Ramos (cell line): ENCODE measurements at regions not wholly inside any gene's neighbourhood (a gene's known extent, or its start where the extent isn't known, plus 50 kb on each side); places are given as distances from the start of the nearest gene placed in this dataset.
"Not testable (repeated sequence)": the region's sequence is repeated elsewhere in the genome, so short reads cannot be mapped to it uniquely, and the experiment has no call there.

Experiments
- in situ Hi-C: fragments of 300-500 bp; cut with MboI; formaldehyde crosslinking; loops from one replicate; pipeline ENCODE4 v1.14.3; 2022; ENCODE audit warnings: low sequenced_read_pairs; ENCODE audit not compliant: unreplicated experiment

- in situ Hi-C loops: no loop called here
Measured at GRCh38 chr3:26049951-26050350, 260.1 kb downstream of the OXSM start.

GRCh38 chr3:26050776-26051175 lies 260.9 kb downstream of the OXSM start:
- in situ Hi-C loops: no loop called here

- in situ Hi-C loops: no loop called here
Measured at GRCh38 chr3:26058901-26059321, 269.0 kb downstream of the OXSM start.

- in situ Hi-C loops: no loop called here
Measured at GRCh38 chr3:26061947-26062346, 272.1 kb downstream of the OXSM start.

GRCh38 chr3:26064297-26064696 lies 274.4 kb downstream of the OXSM start:
- in situ Hi-C loops: no loop called here

- in situ Hi-C loops: no loop called here
Measured at GRCh38 chr3:26068890-26069289, 279.0 kb downstream of the OXSM start.

GRCh38 chr3:26070854-26071253 lies 281.0 kb downstream of the OXSM start:
- in situ Hi-C loops: no loop called here

GRCh38 chr3:26074080-26074479 lies 284.2 kb downstream of the OXSM start:
- in situ Hi-C loops: no loop called here

- in situ Hi-C loops: no loop called here
Measured at GRCh38 chr3:26078539-26078938, 288.6 kb downstream of the OXSM start.

- in situ Hi-C loops: no loop called here
Measured at GRCh38 chr3:26081166-26081565, 291.3 kb downstream of the OXSM start.

- in situ Hi-C loops: no loop called here
Measured at GRCh38 chr3:26081806-26082205, 291.9 kb downstream of the OXSM start.

GRCh38 chr3:26082911-26083310 lies 293.0 kb downstream of the OXSM start:
- in situ Hi-C loops: no loop called here

GRCh38 chr3:26084629-26085028 lies 294.7 kb downstream of the OXSM start:
- in situ Hi-C loops: no loop called here

- in situ Hi-C loops: no loop called here
Measured at GRCh38 chr3:26087751-26088150, 297.9 kb downstream of the OXSM start.

GRCh38 chr3:26089249-26089648 lies 299.4 kb downstream of the OXSM start:
- in situ Hi-C loops: no loop called here

GRCh38 chr3:26090589-26090988 lies 300.7 kb downstream of the OXSM start:
- in situ Hi-C loops: no loop called here

GRCh38 chr3:26091096-26091495 lies 301.2 kb downstream of the OXSM start:
- in situ Hi-C loops: no loop called here

GRCh38 chr3:26091626-26092025 lies 301.7 kb downstream of the OXSM start:
- in situ Hi-C loops: no loop called here

GRCh38 chr3:26097111-26097510 lies 307.2 kb downstream of the OXSM start:
- in situ Hi-C loops: not testable (repeated sequence)

GRCh38 chr3:26099692-26100091 lies 309.8 kb downstream of the OXSM start:
- in situ Hi-C loops: no loop called here

GRCh38 chr3:26100176-26100575 lies 310.3 kb downstream of the OXSM start:
- in situ Hi-C loops: no loop called here

GRCh38 chr3:26102376-26102775 lies 312.5 kb downstream of the OXSM start:
- in situ Hi-C loops: no loop called here

- in situ Hi-C loops: no loop called here
Measured at GRCh38 chr3:26104851-26105251, 315.0 kb downstream of the OXSM start.
